ENCODE measurements at regions not wholly inside any gene's neighbourhood (a gene's known extent, or its start where the extent isn't known, plus 50 kb on each side); places are given as distances from the start of the nearest gene placed in this dataset.

- no peak overlapping the region for H3K27ac ChIP-seq
- no peak overlapping the region for H3K4me3 ChIP-seq
- no peaks in the 10 kb centered on the region for H3K4me1 ChIP-seq
- intact Hi-C loops (cut with DNase I) = no loop called here
- no peaks in the 10 kb centered on the region for H3K9me3 ChIP-seq
- TF ChIP-seq CTCF (IDR thresholded peaks at IDR 0.05) = no peak
- FAIRE-seq (peak; percentile 5), DNase-seq (no peak), ATAC-seq (no peak)
- H3K27me3 ChIP-seq = no peaks in the 10 kb centered on the region
- H3K36me3 ChIP-seq = no peaks in the 10 kb centered on the region
- 79 to 85% methylated on average over 1 of the region's 1 CpG for WGBS, 2 donors
These were observed 168.5 kb upstream of the GAS1 start for GRCh38 chr9:87115785-87116184.

DNA sequence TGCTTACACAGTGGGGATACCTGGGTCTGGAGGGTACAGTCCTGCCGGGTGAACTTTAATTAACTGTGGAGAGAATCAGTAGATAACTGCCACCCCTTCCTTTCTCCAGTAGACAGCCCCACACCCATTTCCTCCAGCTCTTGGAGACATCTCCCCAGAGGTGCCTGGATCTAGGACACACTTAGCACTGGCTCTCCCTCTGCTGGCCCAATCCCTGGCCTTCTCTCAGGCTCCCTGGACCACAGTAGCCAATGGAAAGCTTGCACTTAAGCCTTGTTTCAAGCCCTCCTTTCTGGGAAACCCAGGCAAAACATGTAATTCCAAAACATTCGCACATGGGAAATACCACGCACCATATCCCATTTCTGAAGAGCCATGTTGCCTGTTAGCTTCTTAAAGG is 169.2 kb upstream of the GAS1 start:
- DNase-seq (no peak), FAIRE-seq (no peak), ATAC-seq (no peak)
- TF ChIP-seq CTCF (IDR thresholded peaks at IDR 0.05) = no peak
- Histone ChIP-seq H3K9me3 (no peaks in the 10 kb centered on the region), H3K36me3 (no peaks in the 10 kb centered on the region), H3K4me1 (no peaks in the 10 kb centered on the region), H3K4me3 (no peak overlapping the region), H3K27ac (no peak overlapping the region), H3K27me3 (no peaks in the 10 kb centered on the region)
- 78 to 85% methylated on average over 3 of the region's 3 CpGs for WGBS, 2 donors
- intact Hi-C loops (cut with DNase I) = no loop called here

DNA sequence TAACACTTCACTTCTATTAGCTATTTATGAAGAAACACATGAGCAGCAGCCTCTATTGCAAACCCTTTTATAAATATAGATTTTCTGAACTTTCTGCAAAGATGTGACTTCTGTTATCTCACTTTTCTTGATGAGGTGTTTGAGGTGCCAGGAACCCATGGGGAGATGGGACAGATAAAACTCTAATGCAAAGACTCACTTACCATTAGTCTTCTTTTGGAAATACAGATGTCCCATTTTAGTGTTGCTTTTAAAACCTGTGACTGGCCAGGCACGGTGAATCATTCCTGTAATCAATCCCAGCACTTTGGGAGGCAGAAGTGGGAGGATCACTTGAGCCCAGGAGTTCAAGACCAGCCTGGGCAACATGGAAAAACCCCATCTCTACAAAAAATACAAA is 171.3 kb upstream of the GAS1 start:
- Histone ChIP-seq H3K36me3 (no peaks in the 10 kb centered on the region), H3K4me1 (no peaks in the 10 kb centered on the region), H3K27me3 (no peaks in the 10 kb centered on the region), H3K9me3 (no peaks in the 10 kb centered on the region), H3K4me3 (no peak overlapping the region), H3K27ac (no peak overlapping the region)
- intact Hi-C loops (cut with DNase I) = no loop called here
- 55 to 66% methylated on average over 1 of the region's 1 CpG for WGBS, 2 donors
- FAIRE-seq (no peak), ATAC-seq (no peak), DNase-seq (no peak)
- TF ChIP-seq CTCF (IDR thresholded peaks at IDR 0.05) = no peak

DNA sequence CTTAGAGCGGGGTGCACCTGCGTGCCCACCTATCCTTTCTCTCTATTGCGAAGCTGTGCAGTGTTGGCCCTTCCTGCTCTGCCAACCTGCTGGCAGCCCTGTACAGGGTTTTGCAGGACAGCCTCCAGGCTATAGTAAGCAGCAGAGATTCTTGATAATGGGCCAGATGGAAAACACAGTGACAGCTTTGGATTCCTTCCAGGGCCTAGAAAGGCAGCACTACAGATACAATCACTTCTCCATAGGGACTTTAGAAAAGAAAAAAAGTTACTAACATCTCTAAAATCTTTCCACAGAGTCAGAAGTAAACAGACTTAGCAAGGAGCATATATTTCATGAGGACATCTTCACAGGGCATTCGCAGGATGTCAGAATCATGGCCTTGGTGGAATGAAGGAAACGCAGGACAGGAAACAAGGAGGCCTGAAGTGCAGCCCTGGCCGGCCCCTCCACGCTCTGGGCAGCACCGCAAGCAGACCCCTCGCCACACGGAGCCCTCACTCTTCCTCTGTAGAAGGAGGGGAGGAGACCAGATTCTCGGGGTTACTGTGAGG is 172.1 kb upstream of the GAS1 start:
- H3K9me3 ChIP-seq = no peaks in the 10 kb centered on the region
- H3K27me3 ChIP-seq = no peaks in the 10 kb centered on the region
- no peaks in the 10 kb centered on the region for H3K4me1 ChIP-seq
- FAIRE-seq (peak; percentile 66), DNase-seq (peak in 5 of 6 donors; percentile 39 to 66 (median 51)), ATAC-seq (peak; percentile 84 to 99 (median 90))
- H3K36me3 ChIP-seq = no peaks in the 10 kb centered on the region
- intact Hi-C loops (cut with DNase I) = no loop called here
- no peak overlapping the region for H3K4me3 ChIP-seq
- no peak overlapping the region for H3K27ac ChIP-seq
- WGBS, 2 donors = 36 to 41% methylated on average over 11 of the region's 11 CpGs
- no peak for TF ChIP-seq CTCF (IDR thresholded peaks at IDR 0.05)

GRCh38 chr9:87120610-87121009 is 173.3 kb upstream of the GAS1 start:
- Histone ChIP-seq H3K4me1 (no peaks in the 10 kb centered on the region), H3K9me3 (no peaks in the 10 kb centered on the region), H3K36me3 (no peaks in the 10 kb centered on the region), H3K27ac (no peak overlapping the region), H3K27me3 (no peaks in the 10 kb centered on the region), H3K4me3 (no peak overlapping the region)
- intact Hi-C loops (cut with DNase I) = no loop called here
- no peak for ATAC-seq
- no peak for DNase-seq
- TF ChIP-seq CTCF (IDR thresholded peaks at IDR 0.05) = no peak
- WGBS, 2 donors = 67 to 84% methylated on average over 5 of the region's 5 CpGs
- no peak for FAIRE-seq

Measured in pancreas (tissue), 10 donors.